ENCODE measurements at regions not wholly inside any gene's neighbourhood (a gene's known extent, or its start where the extent isn't known, plus 50 kb on each side); places are given as distances from the start of the nearest gene placed in this dataset.
"Not testable (repeated sequence)": the region's sequence is repeated elsewhere in the genome, so short reads cannot be mapped to it uniquely, and the experiment has no call there.

DNA sequence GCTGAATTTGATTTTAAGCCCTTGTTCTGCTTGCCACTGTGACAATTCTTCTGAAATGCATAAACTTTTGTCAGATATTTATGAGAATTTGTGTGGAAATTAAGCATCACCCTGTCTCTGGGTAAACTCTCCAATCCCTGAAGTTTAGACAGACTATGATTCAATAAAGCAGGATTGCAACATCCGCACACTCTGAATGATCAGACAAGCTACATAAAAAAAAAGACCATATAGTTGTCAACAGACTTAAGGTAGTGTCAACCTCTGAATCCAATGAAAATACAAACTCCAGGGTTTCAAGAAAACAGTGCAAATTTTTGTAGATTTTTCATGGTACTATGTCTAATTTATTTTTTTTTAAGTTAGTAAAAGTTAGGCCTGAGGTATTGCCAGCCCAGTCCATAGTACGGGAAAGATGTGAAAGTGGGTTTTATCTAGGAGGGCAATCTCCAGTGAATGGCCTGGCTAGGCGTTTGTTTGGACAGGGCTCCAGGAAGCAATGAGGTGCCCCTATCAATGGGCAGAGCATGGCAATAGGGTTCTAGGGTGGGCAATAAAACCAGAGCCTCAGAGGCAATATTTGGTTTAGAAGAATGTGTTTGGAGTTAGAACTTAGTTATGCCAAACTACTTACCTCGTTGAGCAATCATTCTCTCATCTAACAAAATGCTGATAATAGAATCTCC is 762.6 kb upstream of the SEMA6A start:
- DNase-seq: no peak

DNA sequence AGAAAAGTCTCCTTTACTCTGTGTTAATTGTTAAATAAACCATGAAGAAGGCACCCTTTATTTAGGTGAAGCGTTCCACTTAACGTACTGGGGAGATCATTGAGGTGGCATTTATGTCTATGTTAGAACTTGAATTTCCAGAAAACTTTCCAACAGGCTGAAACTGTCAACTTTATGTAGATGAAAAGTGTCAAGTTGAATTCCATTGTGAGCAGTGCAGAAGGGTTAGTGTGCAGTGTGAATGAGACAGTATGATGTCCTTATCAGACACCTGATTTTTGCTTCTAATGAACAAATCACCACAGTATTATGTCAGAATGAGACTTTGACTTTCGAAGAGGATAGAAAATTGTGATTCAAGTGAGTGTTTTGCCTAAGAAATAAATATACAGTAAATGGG is 761.6 kb upstream of the SEMA6A start:
- DNase-seq: no peak

DNA sequence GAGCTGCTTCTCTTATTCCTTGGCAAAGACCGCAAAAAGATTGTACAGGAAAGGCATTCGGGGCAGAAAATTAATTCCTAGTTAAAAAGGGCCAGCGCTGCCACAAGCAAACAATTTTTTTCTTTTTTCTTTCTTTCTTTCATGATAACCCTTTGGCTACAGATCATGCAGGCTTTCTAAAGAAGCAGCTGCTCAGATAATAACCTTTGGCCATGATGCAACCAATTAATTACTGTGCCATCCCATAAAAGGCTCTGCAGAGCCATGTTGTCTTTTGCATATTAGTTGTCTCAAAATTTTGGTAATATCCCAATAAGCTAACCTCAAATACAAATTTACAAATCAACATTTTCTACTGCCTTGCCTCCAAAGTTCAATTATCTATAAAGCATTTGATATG is 758.4 kb upstream of the SEMA6A start:
- no peak for DNase-seq

DNA sequence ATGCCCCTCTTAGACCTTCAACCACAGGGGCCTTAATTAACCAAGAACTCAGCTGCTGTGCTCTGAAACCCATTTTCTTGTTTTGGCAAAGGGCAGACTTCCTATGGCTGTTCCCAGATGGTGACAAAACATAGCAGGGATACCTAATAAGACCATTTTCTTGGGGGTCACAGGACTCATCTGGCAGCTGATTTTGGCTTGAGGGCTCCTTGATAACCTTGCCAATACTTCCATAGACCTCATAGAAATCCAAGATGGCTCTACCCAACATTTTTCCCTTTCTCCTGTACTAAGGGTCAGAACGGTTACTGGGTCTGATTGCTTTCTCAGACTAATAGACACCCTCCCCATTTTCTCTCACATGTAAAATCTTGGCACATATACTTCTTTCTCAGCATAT is 757.7 kb upstream of the SEMA6A start:
- DNase-seq: no peak

DNA sequence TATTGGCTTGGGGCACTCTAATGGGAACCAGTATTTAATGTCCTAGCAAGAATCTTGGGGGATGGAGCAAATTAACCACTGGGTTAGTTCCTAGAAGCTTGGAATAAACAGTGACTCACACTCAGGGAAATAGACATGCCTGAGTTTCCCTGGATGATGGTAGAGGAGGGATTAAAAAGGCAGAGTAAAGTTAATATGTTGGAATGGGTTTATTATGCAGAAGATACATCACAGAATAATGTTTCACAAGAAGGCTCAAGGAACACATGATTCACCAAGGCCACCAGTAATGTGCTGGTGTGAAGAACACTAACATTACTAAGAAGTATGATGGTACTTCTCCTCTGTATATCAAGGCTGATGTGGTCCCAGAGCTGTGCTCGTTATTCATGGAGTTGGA is 752.9 kb upstream of the SEMA6A start:
- no peak for DNase-seq

DNA sequence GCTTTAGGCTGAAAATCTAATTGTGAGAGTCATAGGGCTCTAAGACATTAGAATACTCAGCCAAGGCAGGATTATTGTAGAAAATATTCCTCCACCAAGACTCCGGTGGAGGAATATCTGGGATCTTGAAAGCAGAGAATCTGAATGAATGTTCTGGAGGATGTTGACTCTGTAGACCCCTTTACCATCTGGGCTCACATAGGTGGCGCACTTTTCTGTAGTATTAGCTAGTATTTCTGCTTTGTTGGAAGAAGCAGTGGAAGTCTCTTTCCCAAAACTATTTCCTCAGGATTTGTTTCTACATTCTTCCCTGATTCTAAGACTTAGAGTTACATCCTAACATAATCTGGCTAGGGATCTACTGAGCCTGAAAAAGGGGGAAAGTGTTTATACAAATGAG is 752.4 kb upstream of the SEMA6A start:
- no peak for DNase-seq

DNA sequence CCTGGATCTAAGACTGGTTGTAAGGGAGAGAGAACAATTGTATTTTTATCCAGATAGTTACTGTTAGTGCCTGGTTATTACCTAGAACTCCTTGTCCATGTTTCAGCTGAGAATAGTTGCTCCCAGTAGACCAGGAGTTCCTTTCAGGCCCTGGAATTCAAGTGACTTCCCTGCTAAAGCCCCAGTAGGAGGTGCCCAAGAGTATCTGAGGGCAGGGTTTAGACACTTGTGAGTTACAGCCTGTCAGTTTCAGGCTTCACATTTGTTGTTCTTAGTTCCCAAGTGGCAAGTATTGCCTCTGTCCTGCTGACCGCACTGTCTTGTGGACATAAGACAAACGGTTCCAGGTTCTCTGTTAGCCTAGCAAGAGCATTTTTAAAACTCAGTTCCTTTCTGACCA is 743.9 kb upstream of the SEMA6A start:
- no peak for DNase-seq

DNA sequence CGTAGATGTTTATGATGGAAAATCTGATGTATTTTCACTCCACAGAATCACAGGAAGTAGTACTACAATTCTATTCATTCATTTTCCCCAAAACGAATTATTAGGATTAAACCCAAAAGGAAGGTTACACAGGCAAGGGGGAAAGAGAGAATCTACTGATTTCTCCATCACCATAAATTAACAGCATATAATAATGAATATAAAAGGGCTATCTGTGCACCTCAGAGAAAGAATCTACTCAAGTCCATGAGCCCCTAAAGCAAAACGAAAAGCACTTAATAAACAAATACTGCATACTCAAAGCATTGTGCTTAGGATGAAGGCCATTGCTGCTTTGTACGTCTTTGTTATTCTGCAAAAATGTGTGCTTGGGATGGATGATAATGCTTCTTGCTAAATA is 740.5 kb upstream of the SEMA6A start:
- DNase-seq: no peak

DNA sequence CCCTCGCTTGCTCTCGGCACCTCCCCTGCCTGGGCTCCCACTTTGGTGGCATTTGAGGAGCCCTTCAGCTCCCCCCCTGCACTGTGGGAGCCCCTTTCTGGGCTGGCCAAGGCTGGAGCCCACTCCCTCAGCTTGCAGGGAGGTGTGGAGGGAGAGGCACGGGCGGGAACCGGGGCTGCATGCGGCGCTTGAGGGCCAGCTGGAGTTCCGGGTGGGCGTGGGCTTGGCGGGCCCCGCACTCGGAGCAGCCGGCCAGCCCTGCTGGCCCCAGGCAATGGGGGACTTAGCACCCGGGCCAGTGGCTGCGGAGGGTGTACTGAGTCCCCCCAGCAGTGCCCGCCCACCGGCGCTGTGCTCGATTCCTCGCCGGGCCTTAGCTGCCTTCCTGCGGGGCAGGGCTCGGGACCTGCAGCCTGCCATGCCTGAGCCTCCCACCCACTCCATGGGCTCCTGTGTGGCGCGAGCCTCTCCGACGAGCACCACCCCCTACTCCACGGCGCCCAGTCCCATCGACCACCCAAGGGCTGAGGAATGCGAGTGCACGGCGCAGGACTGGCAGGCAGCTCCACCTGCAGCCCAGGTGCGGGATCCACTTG is 730.0 kb upstream of the SEMA6A start:
- not testable (repeated sequence) for DNase-seq

DNA sequence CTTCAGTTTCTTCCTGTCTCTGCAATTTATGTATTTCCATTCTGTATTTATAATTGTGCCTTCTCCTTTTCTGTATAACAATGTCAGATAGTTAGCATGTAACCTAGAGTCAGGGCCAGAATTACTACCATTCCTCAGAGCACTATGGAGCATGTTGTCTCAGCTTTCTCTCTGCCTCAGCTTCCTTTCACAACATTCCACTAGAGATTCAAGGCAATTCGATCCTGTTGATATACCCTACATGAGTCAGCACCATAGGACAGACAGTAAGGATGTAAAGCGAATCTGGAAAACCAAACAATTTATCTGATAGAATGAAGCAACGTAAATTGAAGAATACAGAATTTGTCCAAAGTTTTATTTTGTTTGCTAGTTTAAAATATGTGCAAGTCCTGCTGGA is 728.3 kb upstream of the SEMA6A start:
- no peak for DNase-seq

DNA sequence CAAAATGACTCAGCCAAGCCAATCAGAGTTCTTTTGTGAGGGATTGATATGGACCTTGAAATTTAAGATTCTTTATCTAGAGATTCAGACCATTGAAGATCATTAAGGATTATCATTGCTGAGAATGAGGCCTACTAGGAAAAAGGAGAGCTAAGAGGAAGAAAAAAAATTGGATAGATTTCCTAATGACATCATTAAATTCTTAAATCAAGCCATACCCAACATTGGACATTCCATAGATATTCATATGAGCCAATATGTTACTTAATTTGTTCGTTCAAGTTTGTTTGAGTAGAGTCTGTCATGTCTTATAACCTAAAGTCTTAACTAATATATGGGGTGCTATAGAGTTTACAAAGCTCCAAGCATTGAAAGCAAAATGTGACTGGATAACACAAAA is 727.9 kb upstream of the SEMA6A start:
- DNase-seq: no peak

DNA sequence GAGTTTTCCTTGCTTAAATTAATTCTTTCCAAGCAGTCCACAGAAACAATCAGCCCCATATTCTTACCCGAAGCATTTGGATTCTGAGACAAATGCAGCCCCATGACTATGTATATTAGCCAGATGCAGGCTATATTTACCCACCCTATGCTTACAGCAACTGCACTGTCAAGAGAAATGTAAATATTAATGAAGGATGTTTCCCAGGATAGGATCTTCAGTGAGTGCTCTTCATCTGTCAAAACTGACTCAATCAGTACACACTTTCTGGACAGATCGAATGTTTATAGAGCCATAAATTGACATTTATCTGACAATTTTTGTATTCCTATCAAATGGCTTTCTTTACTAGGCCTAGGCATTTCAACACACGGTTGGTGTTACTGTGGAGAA is 725.3 kb upstream of the SEMA6A start:
- no peak for DNase-seq

DNA sequence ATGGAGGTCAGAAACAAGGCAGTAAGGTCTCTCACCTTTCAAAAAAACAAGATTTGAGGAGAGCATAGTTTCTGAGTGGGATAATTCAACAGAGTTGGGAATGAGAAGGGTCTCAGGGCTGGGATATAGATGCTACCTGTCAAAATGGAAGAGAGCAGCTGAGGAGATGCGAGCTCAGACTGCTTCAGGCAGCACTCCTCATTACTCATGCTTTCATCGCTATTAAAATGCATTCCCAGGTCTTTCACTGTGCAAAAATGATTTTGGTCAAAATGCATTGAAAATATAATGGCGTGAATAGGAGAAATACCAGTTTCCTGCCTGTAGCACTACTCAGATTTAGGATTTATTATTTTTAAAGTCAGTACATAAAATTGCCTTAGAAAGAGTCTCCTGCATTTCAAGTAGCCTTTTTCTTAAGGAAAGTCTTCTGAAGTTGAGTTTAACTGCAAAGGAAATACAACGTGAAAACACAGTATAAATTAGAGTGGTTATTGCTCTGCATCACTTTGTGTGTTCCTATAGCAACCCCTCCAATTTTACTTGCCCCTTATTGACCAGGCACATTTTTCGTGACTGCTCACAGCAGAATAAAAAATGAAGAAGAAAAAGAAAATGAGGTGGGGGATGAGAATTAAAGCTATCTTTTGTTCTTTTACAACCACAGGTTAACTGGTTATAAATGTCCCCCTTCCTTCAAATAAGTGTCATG is 724.8 kb upstream of the SEMA6A start:
- DNase-seq: no peak

DNA sequence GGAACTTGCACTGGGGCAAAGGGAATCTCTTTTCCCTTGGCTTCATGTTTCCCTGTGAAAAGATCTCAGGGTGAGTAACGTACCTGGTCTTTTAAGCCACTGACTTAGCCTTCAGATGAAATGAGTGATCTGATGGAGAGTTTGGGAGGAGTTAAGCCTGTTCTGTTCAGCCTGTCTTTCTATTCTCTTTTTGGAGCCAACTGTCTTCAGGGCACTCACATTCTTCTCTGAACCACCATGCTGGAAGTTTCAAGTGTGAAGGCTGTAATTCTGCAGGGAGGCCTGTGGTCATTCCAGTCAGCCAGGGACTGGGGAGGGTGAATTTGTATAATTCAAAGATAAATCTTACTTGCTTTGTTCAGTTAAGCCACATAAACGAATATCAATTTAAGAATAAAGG is 722.2 kb upstream of the SEMA6A start:
- no peak for DNase-seq

DNA sequence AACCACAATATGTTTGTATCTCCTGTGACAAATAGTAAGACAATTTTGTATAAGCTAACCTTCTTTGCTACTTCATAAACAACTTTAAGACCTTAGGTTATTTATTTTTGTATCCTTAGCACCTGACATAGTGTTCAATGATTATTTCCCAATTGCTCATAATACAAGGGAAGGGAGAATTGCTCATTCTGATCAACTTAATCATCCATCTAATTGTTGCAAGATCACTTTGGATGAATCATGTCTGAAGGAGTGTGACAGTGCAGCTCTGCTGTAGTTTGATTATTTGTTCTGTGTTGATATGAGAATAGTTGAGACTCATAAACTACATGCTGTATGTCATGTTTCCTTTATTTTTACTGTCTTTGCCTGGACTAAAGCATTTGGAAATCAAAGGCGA is 721.3 kb upstream of the SEMA6A start:
- DNase-seq: no peak

DNA sequence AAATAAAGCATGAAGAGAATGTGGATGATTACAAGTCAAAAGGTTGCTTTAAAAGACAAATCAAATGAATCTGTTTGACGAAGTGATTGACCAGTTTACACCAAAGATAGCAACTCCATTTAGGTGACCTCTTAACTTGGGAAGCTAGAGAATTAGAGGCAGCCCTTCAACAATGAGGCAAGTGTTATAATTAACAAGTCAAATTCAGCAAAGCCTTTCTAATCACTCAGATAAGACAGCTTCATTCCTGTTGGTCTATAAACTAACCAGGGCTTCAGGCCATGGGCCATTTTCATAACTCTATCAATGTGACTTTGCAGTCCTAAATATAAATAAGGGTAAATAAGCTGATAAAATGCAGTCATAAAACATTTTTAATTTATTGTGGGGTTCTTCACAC is 712.2 kb upstream of the SEMA6A start:
- no peak for DNase-seq

DNA sequence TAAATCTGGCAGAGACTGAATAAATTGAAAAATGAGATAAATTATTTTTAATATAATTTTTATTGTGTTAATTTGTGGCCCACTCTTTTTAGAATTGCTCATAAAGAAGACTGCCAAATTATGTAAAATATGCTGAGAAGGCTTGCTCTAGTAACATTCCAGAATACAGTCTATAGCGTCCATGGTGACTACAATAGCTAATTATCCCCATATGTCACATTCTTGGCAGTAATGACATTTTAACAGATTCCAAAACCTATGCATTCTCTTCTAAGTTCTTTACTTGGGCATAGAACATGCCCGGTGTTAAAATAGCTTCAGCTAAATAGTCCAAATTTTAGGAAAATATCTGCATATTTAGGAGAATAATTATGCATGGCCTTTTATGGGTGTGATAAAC is 697.0 kb upstream of the SEMA6A start:
- no peak for DNase-seq

DNA sequence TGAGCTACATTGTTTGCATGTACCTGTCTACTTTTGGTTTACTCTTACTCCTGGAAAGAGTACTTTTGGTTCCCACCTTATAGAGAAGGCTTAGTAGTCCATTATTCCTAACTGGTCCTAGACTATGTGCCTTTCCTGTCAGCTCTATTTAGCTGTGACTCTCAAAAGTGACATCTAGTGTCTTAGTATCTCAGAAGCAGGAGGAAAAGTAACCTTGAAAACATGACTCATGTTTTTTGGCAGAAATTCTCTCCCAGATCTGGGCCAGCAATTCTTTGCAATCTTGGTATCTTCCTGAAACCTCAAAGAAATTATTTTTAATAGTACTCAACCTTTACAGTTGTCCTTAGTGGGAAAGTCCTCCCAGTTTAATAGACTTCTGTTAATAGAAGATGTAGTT is 691.7 kb upstream of the SEMA6A start:
- no peak for DNase-seq

DNA sequence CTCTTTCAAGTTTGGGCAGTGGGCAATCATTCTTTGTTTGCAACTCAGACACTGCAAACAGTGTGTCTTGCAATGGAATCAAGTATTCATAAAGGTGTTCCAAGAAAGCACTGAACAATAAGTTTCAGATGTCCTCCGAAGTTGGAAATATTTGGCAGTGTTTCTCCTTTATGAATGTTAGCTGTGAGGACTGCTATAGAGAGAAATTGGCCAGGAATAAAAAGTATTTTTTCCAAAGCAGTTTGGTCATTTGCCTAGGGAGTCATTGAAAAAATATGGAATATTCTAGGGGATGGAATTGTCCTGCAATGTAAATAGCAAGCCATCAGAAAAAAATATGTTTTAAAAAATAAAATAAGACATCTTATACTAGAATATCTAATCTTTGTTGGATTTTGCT is 688.6 kb upstream of the SEMA6A start:
- no peak for DNase-seq

DNA sequence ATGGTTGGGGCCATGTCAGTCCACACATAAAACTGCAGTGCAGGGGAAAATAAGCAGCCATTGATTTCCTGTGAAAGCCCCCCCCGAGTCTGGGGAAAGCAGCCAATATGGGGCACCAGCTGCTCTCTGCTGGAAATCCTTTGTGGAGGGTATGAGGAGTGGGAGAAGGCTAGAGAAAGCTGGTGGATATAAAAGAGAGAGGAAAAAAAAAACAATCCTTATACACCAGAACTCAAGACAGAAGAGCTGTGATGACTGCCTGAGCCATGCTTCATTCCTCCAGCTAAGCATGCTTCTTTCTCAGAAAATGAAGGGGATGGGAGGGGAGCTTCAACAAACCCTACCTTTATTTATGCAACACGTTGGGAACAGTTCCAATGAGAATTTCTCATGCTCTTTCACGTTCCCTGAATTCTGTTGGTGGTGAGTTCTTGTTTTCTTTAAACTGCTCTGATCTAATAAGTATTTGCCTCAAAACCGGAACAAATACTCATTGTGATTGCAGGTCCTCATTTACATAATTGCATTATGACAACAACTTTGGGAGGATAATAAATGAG is 688.0 kb upstream of the SEMA6A start:
- no peak for DNase-seq

DNA sequence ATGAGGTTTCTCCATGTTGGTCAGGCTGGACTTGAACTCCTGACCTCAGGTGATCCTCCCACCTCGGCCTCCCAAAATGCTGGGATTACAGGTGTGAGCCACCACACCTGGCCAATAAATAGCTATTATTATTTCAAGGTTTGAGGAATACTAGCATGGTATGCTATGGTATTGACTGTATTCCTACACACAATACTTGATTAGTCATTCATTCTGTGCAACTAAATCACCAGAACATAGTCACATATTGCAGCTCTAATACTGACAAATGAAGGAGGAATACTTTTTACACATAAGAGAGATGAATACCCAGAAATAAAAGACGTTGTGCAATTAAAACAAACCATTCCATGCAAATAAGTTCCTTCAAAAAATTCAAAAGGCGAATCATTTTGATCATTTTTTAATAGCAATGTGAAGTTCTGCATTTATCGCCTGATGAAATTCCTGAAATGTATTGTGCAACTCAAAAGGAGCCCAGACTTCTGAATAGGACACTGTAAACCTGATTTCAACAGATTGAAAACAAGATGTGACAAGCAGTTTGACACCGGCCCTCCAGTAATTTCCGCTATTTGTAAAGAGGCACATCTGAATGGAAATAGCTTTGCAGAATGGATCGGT is 687.4 kb upstream of the SEMA6A start:
- no peak for DNase-seq

DNA sequence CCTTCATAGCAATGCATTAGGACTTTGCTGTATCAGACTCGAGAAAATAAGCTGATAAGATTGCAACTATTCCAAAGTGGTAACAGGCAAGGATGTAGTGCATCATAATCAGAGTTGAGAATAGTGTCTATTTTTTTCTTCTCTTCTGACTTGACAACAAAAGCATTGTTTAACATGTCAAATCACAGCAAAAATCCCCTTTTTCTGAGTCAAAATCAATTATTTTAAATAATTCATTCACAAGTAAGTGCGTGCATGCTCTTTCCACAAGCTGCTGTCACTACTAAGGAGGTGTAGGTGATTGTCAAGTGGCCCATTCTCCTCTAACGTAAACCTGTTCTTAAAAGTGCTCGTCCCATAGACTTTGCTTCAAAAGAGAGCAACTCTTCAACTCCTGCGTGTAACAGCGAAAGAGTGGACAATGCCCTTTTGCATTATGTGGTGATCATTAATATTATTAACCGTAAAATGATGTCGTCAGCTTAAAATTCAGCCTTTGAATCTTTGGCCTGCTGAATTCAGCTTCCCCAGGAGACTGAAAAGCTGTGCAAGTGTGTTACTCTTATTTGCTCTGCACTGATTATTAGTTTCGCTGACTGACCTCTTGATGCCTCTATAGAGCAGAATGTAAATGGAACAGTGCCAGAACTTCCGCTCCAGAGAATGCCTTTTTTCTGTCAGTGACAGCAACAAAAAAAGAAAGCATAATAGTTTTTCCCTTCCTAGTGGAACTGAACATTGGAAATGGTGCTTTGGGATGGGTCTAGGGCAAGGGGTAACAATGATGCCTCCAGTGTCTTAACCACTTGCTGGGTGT is 680.8 kb upstream of the SEMA6A start:
- no peak for DNase-seq

DNA sequence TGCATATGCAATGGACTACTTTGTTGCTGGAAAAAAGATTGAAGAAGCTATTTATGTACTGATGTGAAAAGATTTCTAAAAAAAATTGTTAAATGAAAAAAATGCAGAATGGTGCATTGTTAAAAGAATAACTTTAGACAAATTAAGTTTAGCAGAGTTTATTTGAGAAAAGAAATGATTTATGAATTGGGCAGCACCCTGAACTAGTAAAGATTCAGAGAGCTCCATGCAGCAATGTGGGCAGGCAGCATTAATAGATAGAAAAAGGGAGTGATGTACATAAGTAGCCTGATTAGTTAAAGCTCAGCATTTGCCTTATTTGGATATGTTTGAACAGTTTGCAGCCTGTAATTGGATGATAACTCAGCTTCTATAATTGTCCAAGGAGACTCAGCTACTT is 677.9 kb upstream of the SEMA6A start:
- no peak for DNase-seq
